Smooth muscle cell (in vitro differentiated cells): ENCODE measurements at regions not wholly inside any gene's neighbourhood (a gene's known extent, or its start where the extent isn't known, plus 50 kb on each side); places are given as distances from the start of the nearest gene placed in this dataset.

ENCODE experiments used
- DNase-seq: peaks from one replicate; lab custom pipeline; 2025; ENCODE audit not compliant: unreplicated experiment; lab: John Stamatoyannopoulos, UW
- H2AFZ ChIP-seq: fragments of 200-600 bp; sonication (generic); 2 replicates; pipeline ENCODE4 v1.6.0; 2016; ENCODE audit warnings: antibody characterized with exemption, low read depth, mild to moderate bottlenecking
- H3F3A ChIP-seq: fragments of 200-600 bp; sonication (generic); 2 replicates; pipeline ENCODE4 v1.6.0; 2017; ENCODE audit warnings: antibody characterized with exemption, low read depth
- H3K27ac ChIP-seq: fragments of 200-600 bp; sonication (generic); 2 replicates; pipeline ENCODE4 v1.5.1; 2016; ENCODE audit warnings: low read depth, mild to moderate bottlenecking
- H3K27me3 ChIP-seq: fragments of 200-600 bp; sonication (generic); 2 replicates; pipeline ENCODE4 v1.6.1; 2016; ENCODE audit warnings: low read depth, mild to moderate bottlenecking
- H3K36me3 ChIP-seq: fragments of 200-600 bp; sonication (generic); 2 replicates; pipeline ENCODE4 v1.5.1; 2016; ENCODE audit warnings: low read depth
- H3K4me1 ChIP-seq: fragments of 200-600 bp; sonication (generic); 2 replicates; pipeline ENCODE4 v1.5.1; 2016; ENCODE audit warnings: low read depth
- H3K4me2 ChIP-seq: fragments of 200-600 bp; sonication (generic); 2 replicates; pipeline ENCODE4 v1.6.0; 2016; ENCODE audit warnings: mild to moderate bottlenecking
- H3K4me3 ChIP-seq: fragments of 200-600 bp; sonication (generic); 2 replicates; pipeline ENCODE4 v1.5.1; 2016; ENCODE audit warnings: mild to moderate bottlenecking
- H3K79me2 ChIP-seq: fragments of 200-600 bp; sonication (generic); 2 replicates; pipeline ENCODE4 v1.6.0; 2016; ENCODE audit warnings: low read depth, mild to moderate bottlenecking
- H3K9ac ChIP-seq: fragments of 200-600 bp; sonication (generic); 2 replicates; pipeline ENCODE4 v1.6.0; 2016; ENCODE audit warnings: low read depth
- H3K9me3 ChIP-seq: fragments of 200-600 bp; sonication (generic); replicated peaks from 2 replicates; pipeline ENCODE4 v1.5.1; 2016; ENCODE audit warnings: low read depth
- H4K20me1 ChIP-seq: fragments of 200-600 bp; sonication (generic); 2 replicates; pipeline ENCODE4 v1.6.0; 2016; ENCODE audit warnings: low read depth
- WGBS: methylation state at CpG from one replicate; pipeline ENCODE4 v1.1.7; 2016; ENCODE audit warnings: low lambda C conversion rate; 5-methylcytosine and 5-hydroxymethylcytosine counted together
- TF ChIP-seq, protein P1 (sequence below): fragments of 200-600 bp; sonication (generic); IDR thresholded peaks from 2 replicates; pipeline ENCODE4 v1.5.1; 2017; ENCODE audit warnings: borderline replicate concordance, mild to moderate bottlenecking, antibody characterized with exemption; ENCODE audit not compliant: insufficient read depth, poor library complexity, severe bottlenecking

DNA sequence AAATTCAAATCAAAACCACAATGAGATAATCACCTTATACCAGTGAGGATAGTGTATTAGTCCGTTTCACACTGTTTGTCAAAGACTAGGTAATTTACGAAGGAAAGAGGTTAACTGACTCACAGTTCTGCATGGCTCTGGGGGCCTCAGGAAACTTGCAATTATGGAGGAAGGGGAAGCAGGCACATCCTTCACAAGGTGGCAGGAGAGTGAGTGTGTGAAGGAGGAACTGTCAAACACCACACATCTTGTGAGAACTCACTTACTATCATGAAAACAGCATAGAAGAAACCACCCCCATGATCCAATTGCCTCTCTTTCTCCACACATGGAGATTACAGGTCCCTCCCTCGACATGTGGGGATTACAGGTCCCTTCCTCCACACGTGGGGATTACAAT, 54.7 kb upstream of the TRPC5 start:
- 71% methylated on average over 4 of the region's 4 CpGs for WGBS
- no peaks in the 10 kb centered on the region for H3K27me3 ChIP-seq
- no peaks in the 10 kb centered on the region for H4K20me1 ChIP-seq
- H2AFZ ChIP-seq = no peak overlapping the region
- TF ChIP-seq, protein P1, sequence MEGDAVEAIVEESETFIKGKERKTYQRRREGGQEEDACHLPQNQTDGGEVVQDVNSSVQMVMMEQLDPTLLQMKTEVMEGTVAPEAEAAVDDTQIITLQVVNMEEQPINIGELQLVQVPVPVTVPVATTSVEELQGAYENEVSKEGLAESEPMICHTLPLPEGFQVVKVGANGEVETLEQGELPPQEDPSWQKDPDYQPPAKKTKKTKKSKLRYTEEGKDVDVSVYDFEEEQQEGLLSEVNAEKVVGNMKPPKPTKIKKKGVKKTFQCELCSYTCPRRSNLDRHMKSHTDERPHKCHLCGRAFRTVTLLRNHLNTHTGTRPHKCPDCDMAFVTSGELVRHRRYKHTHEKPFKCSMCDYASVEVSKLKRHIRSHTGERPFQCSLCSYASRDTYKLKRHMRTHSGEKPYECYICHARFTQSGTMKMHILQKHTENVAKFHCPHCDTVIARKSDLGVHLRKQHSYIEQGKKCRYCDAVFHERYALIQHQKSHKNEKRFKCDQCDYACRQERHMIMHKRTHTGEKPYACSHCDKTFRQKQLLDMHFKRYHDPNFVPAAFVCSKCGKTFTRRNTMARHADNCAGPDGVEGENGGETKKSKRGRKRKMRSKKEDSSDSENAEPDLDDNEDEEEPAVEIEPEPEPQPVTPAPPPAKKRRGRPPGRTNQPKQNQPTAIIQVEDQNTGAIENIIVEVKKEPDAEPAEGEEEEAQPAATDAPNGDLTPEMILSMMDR = no peak
- no peaks in the 10 kb centered on the region for H3K4me1 ChIP-seq
- H3K36me3 ChIP-seq = no peaks in the 10 kb centered on the region
- H3F3A ChIP-seq = no peaks in the 10 kb centered on the region
- H3K79me2 ChIP-seq = no peaks in the 10 kb centered on the region
- H3K4me3 ChIP-seq = no peak overlapping the region
- H3K27ac ChIP-seq = no peak overlapping the region
- H3K9me3 ChIP-seq = no peaks in the 10 kb centered on the region
- H3K9ac ChIP-seq = no peak overlapping the region
- H3K4me2 ChIP-seq = no peak overlapping the region
- no peak for DNase-seq
